ENCODE measurements at regions not wholly inside any gene's neighbourhood (a gene's known extent, or its start where the extent isn't known, plus 50 kb on each side); places are given as distances from the start of the nearest gene placed in this dataset.

DNA sequence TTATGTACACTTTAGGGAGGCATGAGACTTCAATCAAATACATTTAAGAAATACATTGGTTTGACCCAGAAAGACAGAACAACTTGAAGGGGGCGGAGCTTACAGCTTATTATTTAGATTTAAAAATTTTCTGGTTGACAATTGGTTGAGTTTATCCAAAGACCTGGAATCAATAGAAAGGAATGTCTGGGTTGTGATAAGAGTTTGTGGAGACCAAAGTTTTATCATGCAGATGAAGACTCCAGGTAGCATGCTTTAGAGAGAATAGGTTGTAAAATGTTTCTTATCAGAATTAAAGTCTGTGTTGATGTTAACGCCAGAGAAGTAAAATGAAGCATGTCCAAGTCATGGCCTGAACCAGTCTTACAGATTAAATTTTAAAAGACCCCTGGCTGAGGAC lies 757.8 kb upstream of the ADGRB3 start:
- ATAC-seq (ENCODE audit: poor library complexity) (no peak), DNase-seq (no peak)
- no peaks in the 10 kb centered on the region for H3K4me1 ChIP-seq (ENCODE audit: insufficient read depth, low read length)
- no peak overlapping the region for H3K27ac Mint-ChIP-seq
- TF ChIP-seq, protein P1, sequence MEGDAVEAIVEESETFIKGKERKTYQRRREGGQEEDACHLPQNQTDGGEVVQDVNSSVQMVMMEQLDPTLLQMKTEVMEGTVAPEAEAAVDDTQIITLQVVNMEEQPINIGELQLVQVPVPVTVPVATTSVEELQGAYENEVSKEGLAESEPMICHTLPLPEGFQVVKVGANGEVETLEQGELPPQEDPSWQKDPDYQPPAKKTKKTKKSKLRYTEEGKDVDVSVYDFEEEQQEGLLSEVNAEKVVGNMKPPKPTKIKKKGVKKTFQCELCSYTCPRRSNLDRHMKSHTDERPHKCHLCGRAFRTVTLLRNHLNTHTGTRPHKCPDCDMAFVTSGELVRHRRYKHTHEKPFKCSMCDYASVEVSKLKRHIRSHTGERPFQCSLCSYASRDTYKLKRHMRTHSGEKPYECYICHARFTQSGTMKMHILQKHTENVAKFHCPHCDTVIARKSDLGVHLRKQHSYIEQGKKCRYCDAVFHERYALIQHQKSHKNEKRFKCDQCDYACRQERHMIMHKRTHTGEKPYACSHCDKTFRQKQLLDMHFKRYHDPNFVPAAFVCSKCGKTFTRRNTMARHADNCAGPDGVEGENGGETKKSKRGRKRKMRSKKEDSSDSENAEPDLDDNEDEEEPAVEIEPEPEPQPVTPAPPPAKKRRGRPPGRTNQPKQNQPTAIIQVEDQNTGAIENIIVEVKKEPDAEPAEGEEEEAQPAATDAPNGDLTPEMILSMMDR (IDR thresholded peaks at IDR 0.05), result no peak
- H3K4me1 Mint-ChIP-seq (ENCODE audit: low read depth), result no peaks in the 10 kb centered on the region
- H3K27me3 ChIP-seq (ENCODE audit: control insufficient read depth in 1 of 2, insufficient read depth in 2 of 2, low read length in 2 of 2), result no peaks in the 10 kb centered on the region
- H3K27me3 Mint-ChIP-seq, result no peaks in the 10 kb centered on the region
- H3K27ac ChIP-seq (ENCODE audit: low read depth in 1 of 2, low read length in 2 of 2), result no peak overlapping the region
- H3K36me3 ChIP-seq (ENCODE audit: insufficient read depth, low read length), result no peaks in the 10 kb centered on the region
- ChIA-PET POLR2A (no interaction called here), CTCF (no interaction called here)
- H3K4me3 ChIP-seq (ENCODE audit: low read length), result no peak overlapping the region
- intact Hi-C loops (cut with DNase I, micrococcal nuclease), result no loop called here
- peaks cover 0 to 8% of the 10 kb centered on the region in 2 experiments for H3K9me3 ChIP-seq (ENCODE audit: control insufficient read depth in 1 of 2, insufficient read depth in 1 of 2, low read length in 2 of 2)
- no peak overlapping the region for H3K4me3 Mint-ChIP-seq
- H3K9me3 Mint-ChIP-seq, result peaks cover 4% of the 10 kb centered on the region
- H3K36me3 Mint-ChIP-seq (ENCODE audit: low read depth), result no peaks in the 10 kb centered on the region

DNA sequence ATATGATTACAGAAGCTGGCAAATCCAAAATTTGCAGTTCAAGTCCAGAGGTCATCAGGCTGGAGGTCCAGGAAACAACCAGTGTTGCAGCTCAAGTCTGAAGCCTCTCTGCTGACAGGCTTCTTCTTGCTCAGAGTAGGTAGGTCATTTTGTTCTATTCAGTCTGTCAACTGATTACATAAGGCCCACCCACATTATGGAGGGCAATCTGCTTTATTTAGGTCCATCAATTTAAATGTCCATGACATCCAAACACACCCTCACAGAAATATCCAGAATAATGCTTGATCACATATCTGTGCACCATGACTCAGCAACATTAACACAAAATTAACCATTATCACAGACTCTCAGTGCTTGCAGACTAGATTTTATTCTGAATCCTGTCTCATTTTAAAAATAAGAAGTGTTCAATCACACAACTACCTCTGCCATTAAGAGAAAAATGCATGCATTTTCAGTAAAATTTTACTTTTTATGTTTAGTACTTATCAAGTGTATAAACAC lies 759.2 kb upstream of the ADGRB3 start:
- Histone ChIP-seq H3K4me1 (ENCODE audit: insufficient read depth, low read length) (no peaks in the 10 kb centered on the region), H3K4me3 (ENCODE audit: low read length) (no peak overlapping the region), H3K9me3 (ENCODE audit: control insufficient read depth in 1 of 2, insufficient read depth in 1 of 2, low read length in 2 of 2) (peaks cover 0 to 4% of the 10 kb centered on the region in 2 experiments), H3K27me3 (ENCODE audit: control insufficient read depth in 1 of 2, insufficient read depth in 2 of 2, low read length in 2 of 2) (no peaks in the 10 kb centered on the region), H3K36me3 (ENCODE audit: insufficient read depth, low read length) (no peaks in the 10 kb centered on the region), H3K27ac (ENCODE audit: low read depth in 1 of 2, low read length in 2 of 2) (no peak overlapping the region)
- ATAC-seq (ENCODE audit: poor library complexity) (no peak), DNase-seq (no peak)
- ChIA-PET CTCF (no interaction called here), POLR2A (no interaction called here)
- TF ChIP-seq, protein P1 (IDR thresholded peaks at IDR 0.05), result no peak
- intact Hi-C loops (cut with DNase I, micrococcal nuclease), result no loop called here
- Mint-ChIP-seq H3K9me3 (peaks cover 4% of the 10 kb centered on the region), H3K4me1 (ENCODE audit: low read depth) (no peaks in the 10 kb centered on the region), H3K27ac (no peak overlapping the region), H3K36me3 (ENCODE audit: low read depth) (no peaks in the 10 kb centered on the region), H3K27me3 (no peaks in the 10 kb centered on the region), H3K4me3 (no peak overlapping the region)

DNA sequence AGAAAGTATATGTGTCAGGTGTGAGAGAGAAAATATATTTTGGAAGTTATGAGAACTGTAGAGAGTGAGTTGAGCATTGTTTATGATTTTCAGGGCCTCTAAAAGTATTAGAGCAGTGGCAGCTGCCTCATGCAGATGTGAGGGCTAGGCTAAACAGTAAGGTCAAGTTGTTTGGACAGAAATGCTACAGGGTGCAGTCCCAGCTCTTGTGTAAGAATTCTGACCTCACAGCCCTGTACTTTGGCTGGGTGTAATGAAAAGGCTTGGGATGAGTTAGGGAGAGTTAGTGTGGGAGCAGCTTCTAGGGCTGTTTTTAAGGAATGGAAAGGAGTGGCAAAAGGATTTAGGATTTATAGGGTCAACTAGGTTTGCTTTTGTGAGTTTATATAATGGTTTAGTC lies 764.8 kb upstream of the ADGRB3 start:
- ChIA-PET POLR2A (no interaction called here), CTCF (no interaction called here)
- TF ChIP-seq, protein P1 (IDR thresholded peaks at IDR 0.05), result no peak
- H3K36me3 Mint-ChIP-seq (ENCODE audit: low read depth), result no peaks in the 10 kb centered on the region
- no peaks in the 10 kb centered on the region for H3K36me3 ChIP-seq (ENCODE audit: insufficient read depth, low read length)
- H3K27me3 ChIP-seq (ENCODE audit: control insufficient read depth in 1 of 2, insufficient read depth in 2 of 2, low read length in 2 of 2), result no peaks in the 10 kb centered on the region
- peaks cover 0 to 4% of the 10 kb centered on the region in 2 experiments for H3K9me3 ChIP-seq (ENCODE audit: control insufficient read depth in 1 of 2, insufficient read depth in 1 of 2, low read length in 2 of 2)
- peaks cover 4% of the 10 kb centered on the region for H3K9me3 Mint-ChIP-seq
- H3K27ac ChIP-seq (ENCODE audit: low read depth in 1 of 2, low read length in 2 of 2), result no peak overlapping the region
- ATAC-seq (ENCODE audit: poor library complexity) (no peak), DNase-seq (no peak)
- no peak overlapping the region for H3K4me3 Mint-ChIP-seq
- no peaks in the 10 kb centered on the region for H3K4me1 ChIP-seq (ENCODE audit: insufficient read depth, low read length)
- H3K27me3 Mint-ChIP-seq, result no peaks in the 10 kb centered on the region
- intact Hi-C loops (cut with DNase I, micrococcal nuclease), result no loop called here
- no peak overlapping the region for H3K27ac Mint-ChIP-seq
- no peaks in the 10 kb centered on the region for H3K4me1 Mint-ChIP-seq (ENCODE audit: low read depth)
- no peak overlapping the region for H3K4me3 ChIP-seq (ENCODE audit: low read length)
